ENCODE measurements at regions not wholly inside any gene's neighbourhood (a gene's known extent, or its start where the extent isn't known, plus 50 kb on each side); places are given as distances from the start of the nearest gene placed in this dataset.

- no peak for DNase-seq
Observed at GRCh38 chr14:87229131-87229530, 763.9 kb downstream of the GALC start.

DNA sequence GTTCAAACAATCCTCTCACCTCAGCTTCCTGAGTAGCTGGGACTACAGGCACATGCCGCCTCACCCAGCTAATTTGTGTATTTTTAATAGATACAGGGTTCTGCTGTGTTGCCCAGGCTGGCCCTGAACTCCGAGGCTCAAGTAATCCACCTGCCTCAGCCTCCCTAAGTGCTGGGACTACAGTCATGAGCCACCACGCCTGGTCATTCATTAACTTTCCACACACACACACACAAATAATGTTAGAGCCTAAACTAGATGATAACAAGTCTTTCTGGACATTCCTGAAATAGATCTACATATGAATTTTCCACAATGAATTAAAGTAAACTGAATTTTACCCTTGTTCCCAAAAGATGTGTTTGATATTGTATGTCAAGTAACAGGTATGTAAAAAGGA is 776.0 kb downstream of the GALC start:
- DNase-seq = no peak

GRCh38 chr14:87214558-87214957 is 778.4 kb downstream of the GALC start:
- DNase-seq = no peak

GRCh38 chr14:87207756-87208155 is 785.2 kb downstream of the GALC start:
- DNase-seq = no peak

DNA sequence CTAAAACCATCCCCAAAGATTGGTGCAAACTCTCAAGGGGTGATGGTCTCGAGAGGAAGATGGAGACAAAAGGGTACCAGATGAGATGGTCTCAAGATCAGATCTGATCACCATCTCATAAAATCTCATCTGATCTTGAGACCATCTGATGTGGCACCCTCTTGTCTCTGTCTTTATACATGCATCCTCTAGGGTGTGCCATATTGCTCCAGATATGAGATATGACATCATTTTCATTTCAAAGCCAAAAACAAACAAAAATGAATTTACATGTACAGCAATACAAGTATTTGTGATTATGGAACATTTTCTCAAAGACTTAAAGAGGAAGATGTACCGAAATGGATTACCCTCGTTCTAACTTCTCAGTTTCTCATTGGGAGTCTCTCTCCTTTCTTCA is 787.2 kb downstream of the GALC start:
- no peak for DNase-seq

GRCh38 chr14:87203346-87203745 is 789.6 kb downstream of the GALC start:
- DNase-seq = no peak

DNA sequence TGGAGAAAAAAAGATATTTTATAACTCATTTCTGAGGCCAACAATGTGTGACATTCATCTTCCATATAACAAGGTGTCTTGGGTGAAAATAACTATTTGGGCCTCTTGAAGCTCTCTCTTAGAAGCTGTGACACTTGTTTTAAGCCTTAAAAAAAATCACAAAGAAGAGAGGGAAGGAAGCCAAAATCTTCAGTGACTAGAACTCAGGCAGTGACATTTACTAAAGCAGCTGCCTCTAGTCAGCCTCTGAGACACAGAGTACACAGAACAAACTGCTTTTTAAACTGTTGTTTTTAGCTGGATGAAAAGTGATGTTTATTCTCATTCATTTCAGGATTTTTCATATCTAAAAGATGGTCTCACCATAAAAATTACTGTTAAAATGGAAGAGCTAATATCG is 793.6 kb downstream of the GALC start:
- no peak for DNase-seq

GRCh38 chr14:87196436-87196835 is 796.5 kb downstream of the GALC start:
- no peak for DNase-seq

DNA sequence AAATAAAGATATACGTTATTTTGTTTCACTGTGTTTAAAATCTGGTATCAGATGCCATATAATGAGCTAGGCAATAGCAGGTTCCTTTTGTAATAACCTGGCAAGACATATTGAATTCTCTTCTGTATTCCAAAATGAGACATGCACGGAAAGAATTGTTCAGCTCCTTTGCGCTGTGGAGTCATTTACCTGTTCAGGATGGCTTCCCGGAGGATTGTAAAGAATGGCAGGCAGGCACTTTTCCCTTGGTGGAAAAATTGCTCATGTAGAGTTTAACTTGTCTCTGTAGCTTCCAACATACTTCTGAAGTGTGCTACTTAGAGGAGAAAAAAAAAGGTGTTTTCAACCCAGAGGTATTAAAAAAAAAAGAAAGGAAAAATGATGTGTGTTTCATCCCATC is 805.2 kb downstream of the GALC start:
- no peak for DNase-seq

GRCh38 chr14:87186737-87187136 is 806.2 kb downstream of the GALC start:
- DNase-seq = no peak

DNA sequence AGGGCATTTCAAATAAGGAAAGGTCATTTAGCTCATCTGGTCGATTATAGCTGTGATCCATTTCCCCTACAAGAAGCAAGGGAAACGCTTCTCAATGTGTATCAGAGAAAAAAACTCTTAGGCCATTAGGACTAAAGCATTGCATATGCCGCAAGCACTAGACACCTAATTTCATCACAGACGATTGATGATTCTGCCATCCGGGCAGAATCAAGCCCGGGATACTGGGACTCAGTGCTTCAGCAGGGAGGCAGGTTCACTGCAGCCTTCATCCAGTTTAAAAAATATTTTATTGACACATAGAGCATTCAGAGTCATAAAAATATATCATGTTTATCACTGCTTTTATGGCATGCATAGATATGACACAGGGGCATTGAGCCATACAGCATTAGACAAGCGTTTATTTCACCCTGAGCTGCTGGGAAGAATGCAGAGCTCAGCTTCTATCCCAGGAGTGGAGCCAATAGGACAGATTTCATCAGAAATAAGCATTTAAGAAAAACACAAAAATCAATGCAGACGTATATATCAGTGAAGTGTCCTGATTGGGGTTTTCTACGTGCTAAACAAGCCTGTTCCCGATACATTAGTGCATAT is 806.9 kb downstream of the GALC start:
- no peak for DNase-seq

DNA sequence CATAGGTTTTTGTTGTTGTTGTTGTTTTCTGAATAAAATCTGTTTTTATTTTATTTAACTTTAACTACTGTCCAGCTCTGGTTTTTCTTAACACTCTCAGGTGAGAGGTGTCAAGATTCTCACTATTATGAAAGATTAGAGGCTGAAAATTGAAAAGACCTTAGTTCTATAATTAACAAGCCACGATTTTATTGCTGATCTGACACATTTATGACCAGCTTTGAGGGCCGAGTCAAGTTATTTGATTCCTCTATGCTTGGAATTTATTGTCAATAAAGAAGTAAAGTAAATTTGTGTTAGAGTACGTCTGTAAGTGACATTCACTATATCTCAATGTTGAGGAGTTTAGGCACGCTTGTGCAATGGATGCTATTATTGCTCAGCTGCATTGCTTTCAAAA is 808.8 kb downstream of the GALC start:
- DNase-seq = no peak

GRCh38 chr14:87181288-87181687 is 811.7 kb downstream of the GALC start:
- DNase-seq = no peak

DNA sequence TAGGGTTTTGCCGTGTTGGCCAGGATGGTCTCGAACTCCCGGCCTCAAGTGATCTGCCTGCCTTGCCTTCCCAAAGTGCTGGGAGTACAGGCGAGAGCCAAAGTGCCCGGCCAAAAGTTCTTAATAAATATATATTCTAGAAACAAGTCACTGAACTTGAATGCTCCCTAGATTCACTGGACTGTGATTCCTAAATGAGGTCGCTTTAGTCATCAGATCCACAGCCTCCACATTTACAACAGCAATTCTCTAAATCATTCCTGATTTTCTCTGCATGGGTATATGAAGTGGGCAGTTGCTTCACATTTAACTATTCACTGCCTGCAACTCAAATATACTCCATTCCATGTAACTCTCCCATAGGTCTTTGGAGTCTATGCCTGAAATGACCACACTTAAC is 813.0 kb downstream of the GALC start:
- DNase-seq = no peak

DNA sequence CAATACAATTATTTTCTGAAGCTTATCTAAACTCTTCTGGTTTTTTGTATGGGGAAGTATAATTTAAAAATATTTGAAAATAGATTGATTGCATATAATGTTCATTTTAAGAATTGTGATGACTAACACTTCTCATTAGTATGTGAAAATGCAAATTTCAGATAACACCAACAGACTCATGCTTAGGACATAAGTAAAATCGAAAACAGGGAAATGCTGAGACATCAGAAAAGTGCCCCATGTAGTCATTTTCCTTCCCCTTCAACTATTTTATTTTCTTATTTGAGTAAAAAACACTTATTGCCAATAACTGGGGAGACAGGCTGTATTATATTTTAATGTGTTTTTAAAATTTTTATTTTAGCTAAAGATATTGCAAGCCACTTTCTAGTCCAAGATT is 814.7 kb downstream of the GALC start:
- no peak for DNase-seq

- DNase-seq = no peak
Observed at GRCh38 chr14:87175175-87175574, 817.8 kb downstream of the GALC start.

DNA sequence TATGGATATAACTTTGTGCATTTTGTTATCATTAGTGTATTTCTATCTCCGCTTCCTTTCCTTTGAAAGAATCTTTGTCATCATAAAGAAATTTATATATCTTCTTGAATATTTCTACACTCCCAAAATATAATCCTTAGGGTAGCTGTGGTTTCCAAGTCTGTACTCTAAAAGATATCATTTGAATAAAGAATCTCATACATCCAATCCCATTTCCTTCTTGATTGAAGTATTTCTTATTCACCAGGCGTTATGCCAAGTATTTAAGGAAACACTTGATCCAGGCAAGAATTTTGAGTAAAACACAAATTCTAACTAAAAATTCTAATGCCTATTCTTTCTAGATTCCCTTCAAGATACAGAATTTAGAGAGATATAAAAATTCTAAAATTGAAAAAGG is 821.8 kb downstream of the GALC start:
- DNase-seq = no peak

DNA sequence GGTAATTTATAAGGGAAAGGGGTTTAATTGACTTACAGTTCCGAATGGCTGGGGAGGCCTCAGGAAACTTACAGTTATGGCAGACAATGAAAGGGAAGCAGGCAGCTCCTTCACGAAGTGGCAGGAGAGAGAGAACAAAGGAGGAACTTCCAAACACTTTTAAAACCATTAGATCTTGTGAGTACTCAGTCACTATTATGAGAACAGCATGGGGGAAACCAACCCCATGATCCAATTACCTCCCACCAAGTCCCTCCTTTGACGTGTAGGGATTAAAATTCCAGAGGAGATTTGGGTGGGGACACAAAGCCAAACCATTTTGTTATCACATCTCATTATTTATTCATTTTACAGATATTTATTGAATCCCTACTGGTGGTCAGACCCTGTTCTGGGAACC is 822.8 kb downstream of the GALC start:
- no peak for DNase-seq

DNA sequence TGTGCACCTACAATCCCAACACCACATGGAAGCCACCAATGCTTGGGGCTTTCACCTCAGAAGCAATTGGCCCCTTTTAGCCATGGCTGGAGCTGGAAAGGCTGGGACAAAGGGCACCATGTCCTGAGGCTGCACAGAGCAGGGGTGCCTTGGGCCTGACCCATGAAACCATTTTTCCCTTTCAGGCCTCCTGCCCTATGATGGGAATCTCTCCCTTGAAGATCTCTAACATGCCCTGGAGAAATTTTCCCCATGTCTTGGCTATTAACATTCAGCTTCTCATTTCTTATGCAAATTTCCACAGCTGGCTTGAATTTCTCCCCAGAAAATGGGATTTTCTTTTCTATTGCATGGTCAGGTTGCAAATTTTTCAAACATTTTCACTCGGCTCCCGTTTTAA is 823.6 kb downstream of the GALC start:
- DNase-seq = no peak

- DNase-seq = no peak
Observed at GRCh38 chr14:87161502-87161901, 831.5 kb downstream of the GALC start.

GRCh38 chr14:87160989-87161388 is 832.0 kb downstream of the GALC start:
- no peak for DNase-seq

DNA sequence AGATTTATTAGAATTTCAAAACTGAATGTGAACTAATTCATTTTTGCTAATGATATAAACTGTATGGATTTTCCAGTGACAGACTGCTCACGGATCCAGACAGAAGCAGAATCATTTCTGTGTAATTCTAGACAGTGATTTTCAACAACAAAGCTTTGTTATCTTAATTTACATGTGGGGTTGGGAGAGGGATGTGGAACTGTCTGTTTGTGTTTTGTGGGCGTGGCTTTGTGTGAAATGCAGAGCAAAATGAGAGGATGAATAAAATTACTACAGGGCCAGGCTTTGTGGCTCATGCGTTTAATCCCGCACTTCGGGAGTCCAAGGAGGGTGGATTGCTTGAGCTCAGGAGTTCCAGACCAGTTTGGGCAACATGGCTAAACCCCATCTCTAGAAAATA is 834.7 kb downstream of the GALC start:
- DNase-seq = no peak

DNA sequence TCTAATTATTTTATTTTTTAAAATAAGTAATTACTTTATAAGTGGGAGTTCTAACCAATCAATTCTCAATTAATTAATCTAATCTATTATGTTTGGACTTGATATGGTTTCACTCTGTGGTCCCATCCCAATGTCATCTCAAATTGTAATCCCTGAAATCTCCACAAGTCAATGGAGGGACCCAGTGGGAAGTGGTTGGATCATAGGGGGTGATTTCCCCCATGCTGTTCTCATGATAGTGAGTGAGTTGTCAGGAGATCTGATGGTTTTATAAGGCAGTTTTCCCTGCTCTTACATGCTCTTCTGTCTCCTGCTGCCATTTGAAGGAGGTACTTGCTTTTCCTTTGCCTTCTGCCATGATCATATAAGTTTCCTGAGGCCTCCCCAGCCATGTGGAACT is 836.1 kb downstream of the GALC start:
- DNase-seq = no peak

DNA sequence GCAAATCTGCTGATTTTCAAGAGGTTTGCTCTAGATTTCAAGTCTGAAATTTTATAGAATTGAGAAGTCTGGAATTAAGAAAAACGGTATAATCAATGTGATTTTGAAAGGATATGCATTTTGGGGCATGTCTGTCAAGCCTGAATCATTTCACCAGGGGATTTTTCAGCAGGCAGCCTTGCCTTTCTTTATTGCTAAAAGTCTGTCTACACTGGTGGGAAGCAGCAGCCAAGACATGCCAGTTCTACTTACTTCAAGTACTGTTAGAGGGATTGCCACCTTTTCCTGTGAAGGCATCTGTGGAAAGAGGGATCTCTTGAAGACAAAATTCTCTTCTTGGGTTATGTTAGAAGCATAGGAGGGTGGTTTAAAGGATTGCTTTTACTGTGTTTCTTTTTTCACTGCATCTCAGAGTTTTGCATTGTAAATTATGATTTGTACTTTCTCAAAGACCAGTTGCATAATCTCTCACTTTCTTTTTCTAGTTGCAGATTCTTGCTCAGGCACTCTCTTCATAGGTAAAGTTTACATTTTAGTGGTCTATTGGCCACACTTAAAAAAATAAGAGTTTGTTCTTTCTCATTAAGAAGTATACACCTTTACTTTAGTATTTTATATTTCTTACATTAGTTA is 837.0 kb downstream of the GALC start:
- no peak for DNase-seq

GRCh38 chr14:87153901-87154300 is 839.1 kb downstream of the GALC start:
- DNase-seq = no peak
